ENCODE measurements at regions not wholly inside any gene's neighbourhood (a gene's known extent, or its start where the extent isn't known, plus 50 kb on each side); places are given as distances from the start of the nearest gene placed in this dataset.

GRCh38 chr12:115204957-115205754 lies 521.2 kb upstream of the TBX3 start:
- Mint-ChIP-seq H3K27ac (ENCODE audit: unreplicated experiment) (no peak overlapping the region), H3K4me1 (ENCODE audit: unreplicated experiment) (no peaks in the 10 kb centered on the region), H3K27me3 (ENCODE audit: unreplicated experiment) (no peaks in the 10 kb centered on the region), H3K9me3 (ENCODE audit: unreplicated experiment) (no peaks in the 10 kb centered on the region), H3K36me3 (ENCODE audit: unreplicated experiment) (no peaks in the 10 kb centered on the region), H3K4me3 (ENCODE audit: unreplicated experiment) (no peak overlapping the region)
- DNase-seq (ENCODE audit: extremely low spot score, unreplicated experiment), result no peak
- TF ChIP-seq CTCF (IDR thresholded peaks at IDR 0.05), result no peak

GRCh38 chr12:115203701-115204100 lies 519.7 kb upstream of the TBX3 start:
- no peak for TF ChIP-seq CTCF (IDR thresholded peaks at IDR 0.05)
- Mint-ChIP-seq H3K9me3 (ENCODE audit: unreplicated experiment) (no peaks in the 10 kb centered on the region), H3K36me3 (ENCODE audit: unreplicated experiment) (no peaks in the 10 kb centered on the region), H3K4me3 (ENCODE audit: unreplicated experiment) (no peak overlapping the region), H3K4me1 (ENCODE audit: unreplicated experiment) (no peaks in the 10 kb centered on the region), H3K27me3 (ENCODE audit: unreplicated experiment) (no peaks in the 10 kb centered on the region), H3K27ac (ENCODE audit: unreplicated experiment) (no peak overlapping the region)
- no peak for DNase-seq (ENCODE audit: extremely low spot score, unreplicated experiment)

- H3K4me3 Mint-ChIP-seq (ENCODE audit: unreplicated experiment), result no peak overlapping the region
- no peaks in the 10 kb centered on the region for H3K36me3 Mint-ChIP-seq (ENCODE audit: unreplicated experiment)
- H3K9me3 Mint-ChIP-seq (ENCODE audit: unreplicated experiment), result no peaks in the 10 kb centered on the region
- H3K4me1 Mint-ChIP-seq (ENCODE audit: unreplicated experiment), result no peaks in the 10 kb centered on the region
- H3K27ac Mint-ChIP-seq (ENCODE audit: unreplicated experiment), result no peak overlapping the region
- H3K27me3 Mint-ChIP-seq (ENCODE audit: unreplicated experiment), result no peaks in the 10 kb centered on the region
- DNase-seq (ENCODE audit: extremely low spot score, unreplicated experiment), result no peak
- no peak for TF ChIP-seq CTCF (IDR thresholded peaks at IDR 0.05)
Observed at GRCh38 chr12:115201966-115202365, 518.0 kb upstream of the TBX3 start.

- no peaks in the 10 kb centered on the region for H3K4me1 Mint-ChIP-seq (ENCODE audit: unreplicated experiment)
- TF ChIP-seq CTCF (IDR thresholded peaks at IDR 0.05), result no peak
Observed at GRCh38 chr12:115199831-115200230, 515.9 kb upstream of the TBX3 start.

GRCh38 chr12:115194857-115195256 lies 510.9 kb upstream of the TBX3 start:
- Mint-ChIP-seq H3K9me3 (ENCODE audit: unreplicated experiment) (no peaks in the 10 kb centered on the region), H3K27ac (ENCODE audit: unreplicated experiment) (no peak overlapping the region), H3K36me3 (ENCODE audit: unreplicated experiment) (no peaks in the 10 kb centered on the region), H3K4me1 (ENCODE audit: unreplicated experiment) (no peaks in the 10 kb centered on the region), H3K27me3 (ENCODE audit: unreplicated experiment) (no peaks in the 10 kb centered on the region), H3K4me3 (ENCODE audit: unreplicated experiment) (no peak overlapping the region)
- TF ChIP-seq CTCF (IDR thresholded peaks at IDR 0.05), result no peak
- no peak for DNase-seq (ENCODE audit: extremely low spot score, unreplicated experiment)

More at GRCh38 chr12:115199831-115200230, 515.9 kb upstream of the TBX3 start:
- no peak overlapping the region for H3K4me3 Mint-ChIP-seq (ENCODE audit: unreplicated experiment)
- H3K27ac Mint-ChIP-seq (ENCODE audit: unreplicated experiment), result no peak overlapping the region
- H3K9me3 Mint-ChIP-seq (ENCODE audit: unreplicated experiment), result no peaks in the 10 kb centered on the region
- no peak for DNase-seq (ENCODE audit: extremely low spot score, unreplicated experiment)
- no peaks in the 10 kb centered on the region for H3K36me3 Mint-ChIP-seq (ENCODE audit: unreplicated experiment)
- no peaks in the 10 kb centered on the region for H3K27me3 Mint-ChIP-seq (ENCODE audit: unreplicated experiment)
